DND-41 (cell line): ENCODE measurements at regions not wholly inside any gene's neighbourhood (a gene's known extent, or its start where the extent isn't known, plus 50 kb on each side); places are given as distances from the start of the nearest gene placed in this dataset.
A peak's percentile ranks its signal among the peaks of the same experiment; 100 is the strongest.

Source experiments
- ATAC-seq: fragments of 200-7000 bp; cut with Tn5 transposase; 3 replicates; pipeline ENCODE4 v1.9.1; 2021; ENCODE audit warnings: low read depth; ENCODE audit not compliant: insufficient read depth
- DNase-seq: peaks from one replicate; pipeline ENCODE4 v3.0.0-alpha.2; 2020
- H2AFZ ChIP-seq: 2 replicates; pipeline ENCODE4 v1.6.0; 2012; ENCODE audit warnings: low read depth, low read length
- H3K27ac ChIP-seq: 2 replicates; pipeline ENCODE4 v1.5.1; 2012; ENCODE audit warnings: low read length, inconsistent platforms
- H3K27me3 ChIP-seq: fragments of 200-600 bp; sonication (generic); 2 replicates; pipeline ENCODE4 v1.6.0; 2012; ENCODE audit warnings: low read length, mild to moderate bottlenecking, inconsistent platforms; ENCODE audit not compliant: insufficient read depth, poor library complexity
- H3K36me3 ChIP-seq: 2 replicates; pipeline ENCODE4 v1.5.1; 2012; ENCODE audit warnings: low read length, inconsistent platforms; ENCODE audit not compliant: insufficient read depth
- H3K4me1 ChIP-seq: 2 replicates; pipeline ENCODE4 v1.5.1; 2012; ENCODE audit warnings: mild to moderate bottlenecking, low read length; ENCODE audit not compliant: insufficient read depth
- H3K4me2 ChIP-seq: 2 replicates; pipeline ENCODE4 v1.6.0; 2012; ENCODE audit warnings: mild to moderate bottlenecking, moderate library complexity, low read length, inconsistent platforms; ENCODE audit not compliant: insufficient read depth
- H3K4me3 ChIP-seq, 2 experiments: fragments of 200-600 bp in 1 of 2; shearing (Covaris generic) in 1 of 2; 2 replicates each; pipeline ENCODE4 v1.5.1; 2012 to 2016; ENCODE audit warnings: inconsistent platforms in 2 of 2, low read length in 2 of 2, mild to moderate bottlenecking in 2 of 2, low read depth in 1 of 2, moderate library complexity in 1 of 2
- H3K79me2 ChIP-seq: 2 replicates; pipeline ENCODE4 v1.6.0; 2012; ENCODE audit warnings: low read length, inconsistent platforms; ENCODE audit not compliant: insufficient read depth
- H3K9ac ChIP-seq: 2 replicates; pipeline ENCODE4 v1.6.0; 2012; ENCODE audit warnings: low read depth, mild to moderate bottlenecking, inconsistent platforms, low read length, moderate library complexity
- H3K9me3 ChIP-seq: 2 replicates; pipeline ENCODE4 v1.5.1; 2012; ENCODE audit warnings: low read length, moderate library complexity, mild to moderate bottlenecking, inconsistent platforms; ENCODE audit not compliant: insufficient read depth, severe bottlenecking
- H4K20me1 ChIP-seq: 2 replicates; pipeline ENCODE4 v1.6.0; 2012; ENCODE audit warnings: low read length; ENCODE audit not compliant: insufficient read depth
- CTCF ChIP-seq: IDR thresholded peaks from 2 replicates; pipeline ENCODE4 v1.5.1; 2012; ENCODE audit warnings: borderline replicate concordance, low read length, moderate library complexity, mild to moderate bottlenecking; ENCODE audit not compliant: poor library complexity, severe bottlenecking; ENCODE audit errors: extremely low read depth
- EZH2 ChIP-seq: IDR thresholded peaks from 3 replicates; pipeline ENCODE4 v1.6.1; 2012; ENCODE audit warnings: borderline replicate concordance, low read depth, mild to moderate bottlenecking, moderate library complexity, low read length, inconsistent platforms; ENCODE audit not compliant: severe bottlenecking

GRCh38 chr2:41488888-41489287 is 558.9 kb upstream of the PKDCC start:
- ATAC-seq (no peak), DNase-seq (no peak)
- H3K79me2 ChIP-seq = no peaks in the 10 kb centered on the region
- no peak overlapping the region for H2AFZ ChIP-seq
- no peak overlapping the region for H3K4me2 ChIP-seq
- H3K27me3 ChIP-seq = no peaks in the 10 kb centered on the region
- H3K36me3 ChIP-seq = no peaks in the 10 kb centered on the region
- H4K20me1 ChIP-seq = no peaks in the 10 kb centered on the region
- TF ChIP-seq CTCF (no peak), EZH2 (no peak)
- H3K4me1 ChIP-seq = no peaks in the 10 kb centered on the region
- H3K27ac ChIP-seq = no peak overlapping the region
- H3K4me3 ChIP-seq = no peak overlapping the region
- no peak overlapping the region for H3K9ac ChIP-seq
- peaks cover 8% of the 10 kb centered on the region for H3K9me3 ChIP-seq

GRCh38 chr2:41489638-41490037 is 558.2 kb upstream of the PKDCC start:
- no peak for DNase-seq
- Histone ChIP-seq H4K20me1 (no peaks in the 10 kb centered on the region), H3K79me2 (no peaks in the 10 kb centered on the region), H3K27ac (no peak overlapping the region), H3K9me3 (peaks cover 16% of the 10 kb centered on the region), H3K9ac (no peak overlapping the region), H3K36me3 (no peaks in the 10 kb centered on the region), H3K4me1 (no peaks in the 10 kb centered on the region), H3K4me2 (no peak overlapping the region), H2AFZ (no peak overlapping the region), H3K4me3 (no peak overlapping the region), H3K27me3 (no peaks in the 10 kb centered on the region)
- TF ChIP-seq CTCF = no peak
- TF ChIP-seq EZH2 = no peak
- ATAC-seq = no peak

- Histone ChIP-seq H3K4me3 (no peak overlapping the region), H3K27ac (no peak overlapping the region), H3K4me1 (no peaks in the 10 kb centered on the region), H3K79me2 (no peaks in the 10 kb centered on the region), H3K9ac (no peak overlapping the region), H3K27me3 (no peaks in the 10 kb centered on the region), H3K4me2 (no peak overlapping the region), H3K9me3 (peaks cover 53% of the 10 kb centered on the region), H3K36me3 (no peaks in the 10 kb centered on the region), H2AFZ (no peak overlapping the region), H4K20me1 (no peaks in the 10 kb centered on the region)
- ATAC-seq (no peak; the same call in 2 of the 3 replicates), DNase-seq (peak; percentile 46)
- TF ChIP-seq EZH2 (no peak), CTCF (no peak)
Observed at GRCh38 chr2:41495050-41495449, 552.8 kb upstream of the PKDCC start.

- no peak overlapping the region for H3K27ac ChIP-seq
- H3K36me3 ChIP-seq = no peaks in the 10 kb centered on the region
- H4K20me1 ChIP-seq = no peaks in the 10 kb centered on the region
- no peak for ATAC-seq
- H3K79me2 ChIP-seq = no peaks in the 10 kb centered on the region
- no peak for DNase-seq
- no peaks in the 10 kb centered on the region for H3K4me1 ChIP-seq
- no peak overlapping the region for H3K4me2 ChIP-seq
- no peak overlapping the region for H3K4me3 ChIP-seq
- H3K27me3 ChIP-seq = no peaks in the 10 kb centered on the region
- no peak overlapping the region for H2AFZ ChIP-seq
- no peak overlapping the region for H3K9ac ChIP-seq
- peaks cover 68% of the 10 kb centered on the region for H3K9me3 ChIP-seq
- TF ChIP-seq EZH2 (no peak), CTCF (peak; percentile 44)
Observed at GRCh38 chr2:41496908-41497307, 550.9 kb upstream of the PKDCC start.
